Naive thymus-derived CD4-positive, alpha-beta T cell (primary cell): ENCODE measurements at regions not wholly inside any gene's neighbourhood (a gene's known extent, or its start where the extent isn't known, plus 50 kb on each side); places are given as distances from the start of the nearest gene placed in this dataset.

ENCODE experiments used
- ATAC-seq: fragments of 150-1000 bp; cut with Tn5 transposase; 2 replicates; pipeline ENCODE4 v1.10.0; 2021; ENCODE audit warnings: mild to moderate bottlenecking, moderate library complexity
- CTCF ChIA-PET: fragments of 350-600 bp; sonication (Branson Sonifier 250); formaldehyde crosslinking; loops from one replicate; lab custom pipeline; 2021; ENCODE audit warnings: antibody characterized with exemption; lab: Charles Lee
- POLR2A ChIA-PET: fragments of 350-600 bp; sonication (Branson Sonifier 250); formaldehyde crosslinking; loops from one replicate; lab custom pipeline; 2021; ENCODE audit warnings: antibody characterized with exemption, inconsistent platforms; lab: Charles Lee
- DNase-seq, 9 donors: peaks; one replicate each; pipeline versions ENCODE4 v3.0.0 to v3.0.0-alpha.2; 2020 to 2022; ENCODE audit warnings: mixed read lengths in 1 of 9
- H3K27ac ChIP-seq: one replicate; pipeline ENCODE4 v1.7.0; 2013; ENCODE audit warnings: mild to moderate bottlenecking, low read depth, low read length, moderate library complexity
- H3K27me3 ChIP-seq, 2 donors: one replicate each; pipeline ENCODE4 v1.7.0; 2013; ENCODE audit warnings: low read length in 2 of 2, mild to moderate bottlenecking in 2 of 2, moderate library complexity in 2 of 2; ENCODE audit not compliant: control insufficient read depth in 2 of 2, insufficient read depth in 2 of 2
- H3K36me3 ChIP-seq, 3 experiments: 1 replicate in 2 of 3; 2 replicates in 1 of 3; pipeline ENCODE4 v1.7.0; 2013; ENCODE audit warnings: low read length in 3 of 3, mild to moderate bottlenecking in 3 of 3, moderate library complexity in 1 of 3; ENCODE audit not compliant: insufficient read depth in 3 of 3, control insufficient read depth in 2 of 3
- H3K4me1 ChIP-seq, 2 donors: one replicate each; pipeline ENCODE4 v1.7.0; 2013; ENCODE audit warnings: low read length in 2 of 2, mild to moderate bottlenecking in 2 of 2, moderate library complexity in 1 of 2; ENCODE audit not compliant: control insufficient read depth in 2 of 2, insufficient read depth in 2 of 2
- H3K4me3 ChIP-seq: 2 replicates; pipeline ENCODE4 v1.7.0; 2013; ENCODE audit warnings: mild to moderate bottlenecking, low read length
- H3K9me3 ChIP-seq, 3 experiments: 1 replicate in 2 of 3; 2 replicates in 1 of 3; pipeline ENCODE4 v1.7.0; 2013; ENCODE audit warnings: low read length in 3 of 3; ENCODE audit not compliant: control insufficient read depth in 2 of 3
- H3K27ac Mint-ChIP-seq, 9 donors: one replicate each; pipeline ENCODE4 v1.8.0; 2020 to 2022; ENCODE audit warnings: mixed read lengths in 9 of 9, mild to moderate bottlenecking in 8 of 9, moderate library complexity in 5 of 9, inconsistent platforms in 2 of 9
- H3K27me3 Mint-ChIP-seq, 5 donors: one replicate each; pipeline ENCODE4 v1.8.0; 2021 to 2022; ENCODE audit warnings: mixed read lengths in 5 of 5, mild to moderate bottlenecking in 1 of 5
- H3K36me3 Mint-ChIP-seq, 5 donors: one replicate each; pipeline ENCODE4 v1.8.0; 2020 to 2022; ENCODE audit warnings: mixed read lengths in 5 of 5, mild to moderate bottlenecking in 3 of 5, inconsistent platforms in 1 of 5
- H3K4me1 Mint-ChIP-seq, 7 donors: one replicate each; pipeline ENCODE4 v1.8.0; 2020 to 2022; ENCODE audit warnings: mixed read lengths in 7 of 7, mild to moderate bottlenecking in 3 of 7, inconsistent platforms in 1 of 7
- H3K4me3 Mint-ChIP-seq, 10 donors: one replicate each; pipeline ENCODE4 v1.8.0; 2020 to 2022; ENCODE audit warnings: mild to moderate bottlenecking in 10 of 10, mixed read lengths in 10 of 10, moderate library complexity in 6 of 10, inconsistent platforms in 2 of 10
- H3K9me3 Mint-ChIP-seq, 11 donors: one replicate each; pipeline ENCODE4 v1.8.0; 2020 to 2022; ENCODE audit warnings: mixed read lengths in 11 of 11, mild to moderate bottlenecking in 4 of 11, inconsistent platforms in 1 of 11, moderate library complexity in 1 of 11
- intact Hi-C, 2 donors: fragments of 100-400 bp; cut with micrococcal nuclease; formaldehyde crosslinking; loops; one replicate each; pipeline ENCODE4 v1.15.1; 2023

DNA sequence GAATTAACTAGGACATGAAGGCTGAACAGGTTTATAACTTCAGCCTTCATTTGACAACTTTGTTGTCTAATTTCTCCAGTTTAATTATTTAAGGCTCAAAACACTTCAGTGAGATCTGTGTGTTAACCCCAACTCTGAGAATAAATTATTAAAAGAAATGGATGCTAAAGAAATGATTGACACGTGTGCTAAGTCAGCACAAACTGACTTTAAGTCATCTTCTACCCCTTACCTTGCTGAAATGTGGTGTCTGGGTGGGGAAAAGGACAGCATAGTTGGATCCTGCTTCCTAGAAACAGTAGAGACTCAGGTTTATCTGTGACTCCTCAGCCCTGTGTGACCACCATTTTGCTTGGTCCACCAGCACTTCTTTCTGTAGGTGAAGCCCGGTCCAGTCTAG, 324.8 kb upstream of the NPSR1 start:
- no peaks in the 10 kb centered on the region for H3K9me3 ChIP-seq
- H3K4me1 Mint-ChIP-seq = no peaks in the 10 kb centered on the region
- no peak overlapping the region for H3K27ac Mint-ChIP-seq
- no peak overlapping the region for H3K4me3 Mint-ChIP-seq
- H3K4me1 ChIP-seq = no peaks in the 10 kb centered on the region
- no peaks in the 10 kb centered on the region for H3K27me3 Mint-ChIP-seq
- H3K27ac ChIP-seq = no peak overlapping the region
- DNase-seq = no peak
- no peaks in the 10 kb centered on the region for H3K27me3 ChIP-seq
- H3K4me3 ChIP-seq = no peak overlapping the region
- ChIA-PET POLR2A (no interaction called here), CTCF (no interaction called here)
- H3K36me3 Mint-ChIP-seq = no peaks in the 10 kb centered on the region
- no peak for ATAC-seq
- intact Hi-C loops = no loop called here
- H3K9me3 Mint-ChIP-seq = peaks cover 0 to 24% (median 5%) of the 10 kb centered on the region in 11 donors
- no peaks in the 10 kb centered on the region for H3K36me3 ChIP-seq

DNA sequence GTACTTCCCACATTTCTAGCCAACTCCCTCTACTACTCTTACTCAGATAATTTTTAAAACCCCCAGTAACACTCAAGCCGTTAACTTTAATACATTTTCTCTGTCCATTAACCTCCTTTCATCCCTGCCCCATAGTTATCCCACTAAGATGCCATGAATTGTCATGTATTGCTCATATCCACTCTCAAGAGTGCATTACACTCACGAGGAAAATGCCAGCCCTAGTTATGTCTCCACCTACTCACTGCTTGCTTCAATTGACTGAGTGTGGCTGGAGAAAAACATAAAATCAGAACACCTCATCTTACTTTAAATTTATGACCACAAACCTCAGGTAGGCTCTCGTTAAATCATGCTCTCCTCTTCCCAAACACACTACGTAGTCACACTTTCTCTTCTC, 324.1 kb upstream of the NPSR1 start:
- no peaks in the 10 kb centered on the region for H3K27me3 Mint-ChIP-seq
- ATAC-seq (no peak), DNase-seq (no peak)
- intact Hi-C loops = no loop called here
- Histone ChIP-seq H3K36me3 (no peaks in the 10 kb centered on the region), H3K27ac (no peak overlapping the region), H3K4me1 (no peaks in the 10 kb centered on the region), H3K4me3 (no peak overlapping the region), H3K9me3 (no peaks in the 10 kb centered on the region), H3K27me3 (no peaks in the 10 kb centered on the region)
- H3K36me3 Mint-ChIP-seq = no peaks in the 10 kb centered on the region
- H3K4me1 Mint-ChIP-seq = no peaks in the 10 kb centered on the region
- peaks cover 0 to 28% (median 5%) of the 10 kb centered on the region in 11 donors for H3K9me3 Mint-ChIP-seq
- no peak overlapping the region for H3K27ac Mint-ChIP-seq
- H3K4me3 Mint-ChIP-seq = no peak overlapping the region
- ChIA-PET POLR2A (no interaction called here), CTCF (no interaction called here)

DNA sequence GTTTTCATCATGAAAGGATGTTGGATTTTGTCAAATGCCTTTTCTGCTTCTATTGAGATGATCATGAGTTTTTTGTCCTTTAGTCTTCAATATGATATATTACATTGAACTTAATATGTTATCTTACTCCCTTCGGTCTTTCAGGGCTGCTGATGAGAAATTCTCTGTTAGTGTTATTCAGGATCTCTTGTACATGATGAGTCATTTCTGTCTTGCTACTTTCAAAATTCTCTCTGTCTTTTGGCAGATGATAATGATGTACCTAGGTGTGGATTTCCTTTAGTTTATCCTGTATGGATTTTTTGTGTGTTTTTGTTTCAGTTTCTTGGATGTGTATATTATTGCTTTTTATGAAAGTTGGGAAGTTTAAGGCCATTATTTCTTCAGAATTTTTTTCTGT, 320.9 kb upstream of the NPSR1 start:
- no peak overlapping the region for H3K27ac ChIP-seq
- no peak for DNase-seq
- Mint-ChIP-seq H3K27me3 (no peaks in the 10 kb centered on the region), H3K4me1 (no peaks in the 10 kb centered on the region), H3K27ac (no peak overlapping the region), H3K36me3 (no peaks in the 10 kb centered on the region), H3K9me3 (peaks cover 0 to 36% (median 7%) of the 10 kb centered on the region in 11 donors), H3K4me3 (no peak overlapping the region)
- H3K9me3 ChIP-seq = peaks cover 0 to 3% (median 0%) of the 10 kb centered on the region in 3 experiments
- intact Hi-C loops = no loop called here
- no peak overlapping the region for H3K4me3 ChIP-seq
- H3K36me3 ChIP-seq = no peaks in the 10 kb centered on the region
- CTCF ChIA-PET = no interaction called here
- H3K27me3 ChIP-seq = no peaks in the 10 kb centered on the region
- no peaks in the 10 kb centered on the region for H3K4me1 ChIP-seq
- POLR2A ChIA-PET = no interaction called here
- ATAC-seq = no peak

DNA sequence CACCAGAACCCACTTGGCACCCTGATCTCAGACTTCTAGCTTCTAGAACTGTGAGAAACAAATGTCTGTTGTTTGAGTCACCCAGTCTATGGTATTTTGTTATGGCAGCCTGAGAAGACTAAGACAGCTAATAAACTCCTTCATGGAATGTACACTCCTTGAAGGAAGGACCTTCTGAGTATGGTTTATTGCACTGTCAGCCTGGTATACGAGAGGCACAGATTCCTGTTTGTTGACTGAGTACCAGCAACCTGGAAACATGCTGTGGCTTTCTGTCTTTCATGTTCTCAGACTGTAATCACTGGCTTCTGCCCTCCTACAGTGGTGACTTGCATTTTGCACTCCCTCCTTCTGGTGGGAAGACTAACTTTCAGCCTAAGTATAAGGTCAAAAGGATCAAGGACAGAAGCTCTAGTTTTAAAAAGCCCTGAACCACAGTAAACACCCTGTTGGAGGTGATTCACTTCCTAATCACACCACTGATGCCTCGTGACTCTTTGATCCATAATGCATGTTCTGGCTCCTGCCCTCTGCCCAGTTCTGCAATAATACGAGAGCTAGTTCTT, 319.0 kb upstream of the NPSR1 start:
- peaks cover 1 to 36% (median 9%) of the 10 kb centered on the region in 11 donors for H3K9me3 Mint-ChIP-seq
- Histone ChIP-seq H3K27ac (no peak overlapping the region), H3K36me3 (no peaks in the 10 kb centered on the region), H3K4me3 (no peak overlapping the region), H3K27me3 (no peaks in the 10 kb centered on the region), H3K4me1 (no peaks in the 10 kb centered on the region), H3K9me3 (peaks cover 0 to 3% (median 0%) of the 10 kb centered on the region in 3 experiments)
- no peaks in the 10 kb centered on the region for H3K4me1 Mint-ChIP-seq
- ChIA-PET CTCF (no interaction called here), POLR2A (no interaction called here)
- no peak overlapping the region for H3K4me3 Mint-ChIP-seq
- H3K27me3 Mint-ChIP-seq = no peaks in the 10 kb centered on the region
- H3K27ac Mint-ChIP-seq = no peak overlapping the region
- intact Hi-C loops = no loop called here
- no peak for ATAC-seq
- no peaks in the 10 kb centered on the region for H3K36me3 Mint-ChIP-seq
- no peak for DNase-seq

DNA sequence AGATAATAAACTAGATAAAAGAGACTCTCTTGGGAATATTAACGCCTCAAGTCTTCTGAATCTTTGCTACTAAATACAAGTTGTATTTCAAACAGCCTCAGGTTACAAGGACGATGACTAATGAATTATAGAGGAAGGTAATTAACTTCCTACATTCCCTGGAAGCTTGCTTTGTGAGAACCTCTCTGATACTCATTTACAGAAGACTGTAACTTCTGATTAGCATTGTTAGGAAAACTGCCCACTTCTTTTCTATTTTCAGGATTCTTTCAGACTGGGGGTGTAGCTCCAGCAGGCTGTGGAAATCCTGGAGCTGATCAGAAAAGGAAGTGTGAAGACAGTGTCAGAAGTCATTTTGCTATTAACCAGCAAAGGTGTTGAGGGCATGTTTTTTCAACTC, 316.7 kb upstream of the NPSR1 start:
- Histone ChIP-seq H3K4me1 (no peaks in the 10 kb centered on the region), H3K36me3 (no peaks in the 10 kb centered on the region), H3K4me3 (no peak overlapping the region), H3K27ac (no peak overlapping the region), H3K9me3 (peaks cover 0 to 3% (median 0%) of the 10 kb centered on the region in 3 experiments), H3K27me3 (no peaks in the 10 kb centered on the region)
- H3K27me3 Mint-ChIP-seq = no peaks in the 10 kb centered on the region
- ChIA-PET POLR2A (no interaction called here), CTCF (no interaction called here)
- no peak overlapping the region for H3K27ac Mint-ChIP-seq
- no peaks in the 10 kb centered on the region for H3K4me1 Mint-ChIP-seq
- H3K9me3 Mint-ChIP-seq = peaks cover 0 to 31% (median 9%) of the 10 kb centered on the region in 11 donors
- no peak overlapping the region for H3K4me3 Mint-ChIP-seq
- no peak for DNase-seq
- ATAC-seq = no peak
- intact Hi-C loops = no loop called here
- H3K36me3 Mint-ChIP-seq = no peaks in the 10 kb centered on the region

DNA sequence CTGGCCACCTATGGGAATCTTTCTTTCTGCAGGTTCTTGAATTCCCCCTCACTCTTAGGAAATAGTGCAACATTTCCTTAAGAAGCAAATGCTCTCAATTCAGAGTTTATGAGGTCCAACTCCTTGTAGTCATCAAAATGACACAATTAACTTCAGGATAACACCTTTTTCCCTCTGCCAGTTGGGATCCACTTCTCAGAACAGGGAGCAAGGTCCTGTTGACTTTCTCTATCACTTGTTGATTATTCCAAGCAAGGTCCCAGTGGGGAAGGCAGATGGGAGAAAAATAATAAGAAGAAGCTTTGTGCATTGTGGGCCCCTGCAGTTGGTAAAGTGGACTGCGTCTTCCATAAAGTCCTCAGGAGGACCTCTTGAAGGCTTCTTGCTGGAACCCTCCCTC, 315.6 kb upstream of the NPSR1 start:
- ChIA-PET POLR2A (no interaction called here), CTCF (no interaction called here)
- H3K4me3 ChIP-seq = no peak overlapping the region
- peaks cover 0 to 3% (median 0%) of the 10 kb centered on the region in 3 experiments for H3K9me3 ChIP-seq
- ATAC-seq (no peak), DNase-seq (no peak)
- no peak overlapping the region for H3K4me3 Mint-ChIP-seq
- H3K27ac ChIP-seq = no peak overlapping the region
- no peak overlapping the region for H3K27ac Mint-ChIP-seq
- no peaks in the 10 kb centered on the region for H3K36me3 Mint-ChIP-seq
- H3K36me3 ChIP-seq = no peaks in the 10 kb centered on the region
- H3K4me1 Mint-ChIP-seq = no peaks in the 10 kb centered on the region
- H3K4me1 ChIP-seq = no peaks in the 10 kb centered on the region
- no peaks in the 10 kb centered on the region for H3K27me3 Mint-ChIP-seq
- intact Hi-C loops = no loop called here
- H3K9me3 Mint-ChIP-seq = peaks cover 0 to 20% (median 9%) of the 10 kb centered on the region in 11 donors
- no peaks in the 10 kb centered on the region for H3K27me3 ChIP-seq

DNA sequence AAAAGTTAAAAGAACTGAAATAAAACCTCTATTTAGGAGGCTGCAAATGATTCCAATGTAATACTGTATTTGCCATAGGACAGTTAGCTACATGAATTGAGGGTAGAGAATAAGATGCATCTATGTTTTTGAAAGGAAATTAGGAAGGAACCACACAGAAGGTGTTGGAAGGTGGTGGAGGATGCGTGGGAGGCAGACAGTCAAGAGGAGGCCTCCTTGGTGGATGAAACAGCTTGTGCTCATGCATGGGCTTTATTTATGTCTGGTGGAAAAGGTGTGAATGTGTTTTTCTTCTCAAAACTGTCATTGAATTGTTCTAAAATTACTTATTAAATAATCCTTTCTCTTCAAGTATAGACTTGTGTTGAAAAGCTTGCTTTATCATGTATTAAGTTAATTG, 314.4 kb upstream of the NPSR1 start:
- POLR2A ChIA-PET = no interaction called here

More for the DNA sequence above, 314.4 kb upstream of the NPSR1 start:
- Histone ChIP-seq H3K27ac (no peak overlapping the region), H3K27me3 (no peaks in the 10 kb centered on the region), H3K4me3 (no peak overlapping the region), H3K9me3 (peaks cover 0 to 3% (median 0%) of the 10 kb centered on the region in 3 experiments), H3K4me1 (no peaks in the 10 kb centered on the region), H3K36me3 (no peaks in the 10 kb centered on the region)
- intact Hi-C loops = no loop called here
- H3K9me3 Mint-ChIP-seq = peaks cover 0 to 9% (median 5%) of the 10 kb centered on the region in 11 donors
- no peaks in the 10 kb centered on the region for H3K4me1 Mint-ChIP-seq
- DNase-seq (no peak), ATAC-seq (no peak)
- no peak overlapping the region for H3K4me3 Mint-ChIP-seq
- CTCF ChIA-PET = no interaction called here
- H3K27me3 Mint-ChIP-seq = no peaks in the 10 kb centered on the region
- H3K27ac Mint-ChIP-seq = no peak overlapping the region
- H3K36me3 Mint-ChIP-seq = no peaks in the 10 kb centered on the region
